ENCODE measurements at regions not wholly inside any gene's neighbourhood (a gene's known extent, or its start where the extent isn't known, plus 50 kb on each side); places are given as distances from the start of the nearest gene placed in this dataset.

DNA sequence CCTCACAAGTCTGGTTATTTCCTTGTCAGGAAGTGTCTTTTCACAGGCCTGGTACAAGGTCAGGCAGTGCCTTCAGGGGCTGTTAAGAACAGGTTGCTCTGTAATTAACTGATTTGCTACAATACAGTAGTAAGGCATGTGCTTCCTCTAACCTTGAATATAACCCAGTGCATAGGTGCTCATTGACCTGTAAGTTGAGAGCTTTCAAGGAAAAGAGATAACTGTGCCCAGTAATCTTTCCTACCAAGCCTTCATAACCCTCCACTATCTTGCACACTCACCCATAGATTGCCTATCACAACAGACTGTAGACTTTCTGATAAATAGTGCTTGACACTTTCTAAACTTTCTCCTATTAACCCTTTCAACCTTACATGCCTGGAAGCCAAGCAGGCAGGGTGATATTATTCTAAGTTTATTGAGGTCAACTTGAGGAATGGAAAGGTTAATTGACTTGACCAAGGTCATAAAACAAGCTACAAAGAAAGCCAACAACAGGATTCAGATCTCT lies 148.1 kb downstream of the PPARGC1A start:
- TF ChIP-seq, protein P1, sequence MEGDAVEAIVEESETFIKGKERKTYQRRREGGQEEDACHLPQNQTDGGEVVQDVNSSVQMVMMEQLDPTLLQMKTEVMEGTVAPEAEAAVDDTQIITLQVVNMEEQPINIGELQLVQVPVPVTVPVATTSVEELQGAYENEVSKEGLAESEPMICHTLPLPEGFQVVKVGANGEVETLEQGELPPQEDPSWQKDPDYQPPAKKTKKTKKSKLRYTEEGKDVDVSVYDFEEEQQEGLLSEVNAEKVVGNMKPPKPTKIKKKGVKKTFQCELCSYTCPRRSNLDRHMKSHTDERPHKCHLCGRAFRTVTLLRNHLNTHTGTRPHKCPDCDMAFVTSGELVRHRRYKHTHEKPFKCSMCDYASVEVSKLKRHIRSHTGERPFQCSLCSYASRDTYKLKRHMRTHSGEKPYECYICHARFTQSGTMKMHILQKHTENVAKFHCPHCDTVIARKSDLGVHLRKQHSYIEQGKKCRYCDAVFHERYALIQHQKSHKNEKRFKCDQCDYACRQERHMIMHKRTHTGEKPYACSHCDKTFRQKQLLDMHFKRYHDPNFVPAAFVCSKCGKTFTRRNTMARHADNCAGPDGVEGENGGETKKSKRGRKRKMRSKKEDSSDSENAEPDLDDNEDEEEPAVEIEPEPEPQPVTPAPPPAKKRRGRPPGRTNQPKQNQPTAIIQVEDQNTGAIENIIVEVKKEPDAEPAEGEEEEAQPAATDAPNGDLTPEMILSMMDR (IDR thresholded peaks at IDR 0.05; ENCODE audit: extremely low read depth, missing control alignments), result no peak
- no peak for DNase-seq (ENCODE audit: low spot score)

DNA sequence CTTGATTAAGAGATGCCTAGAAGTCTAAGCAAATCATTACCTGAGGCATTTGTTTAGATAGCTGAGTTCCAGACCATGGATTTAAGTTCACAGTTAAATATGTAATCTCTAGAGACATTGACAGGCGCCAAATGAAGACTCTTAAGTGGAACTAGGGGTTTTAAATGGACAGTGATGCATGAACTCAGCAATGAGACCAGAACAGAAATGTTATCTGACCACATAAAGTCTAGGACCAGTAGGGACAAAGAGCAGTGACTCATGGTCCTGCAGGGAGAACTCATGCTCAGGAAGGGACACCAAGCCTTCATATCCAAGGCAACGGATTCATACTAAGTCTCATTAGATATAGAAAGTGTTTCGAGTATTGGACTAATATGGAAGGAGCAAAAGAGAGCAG lies 152.3 kb downstream of the PPARGC1A start:
- TF ChIP-seq, protein P1 (IDR thresholded peaks at IDR 0.05; ENCODE audit: extremely low read depth, missing control alignments), result no peak
- DNase-seq (ENCODE audit: low spot score), result no peak

DNA sequence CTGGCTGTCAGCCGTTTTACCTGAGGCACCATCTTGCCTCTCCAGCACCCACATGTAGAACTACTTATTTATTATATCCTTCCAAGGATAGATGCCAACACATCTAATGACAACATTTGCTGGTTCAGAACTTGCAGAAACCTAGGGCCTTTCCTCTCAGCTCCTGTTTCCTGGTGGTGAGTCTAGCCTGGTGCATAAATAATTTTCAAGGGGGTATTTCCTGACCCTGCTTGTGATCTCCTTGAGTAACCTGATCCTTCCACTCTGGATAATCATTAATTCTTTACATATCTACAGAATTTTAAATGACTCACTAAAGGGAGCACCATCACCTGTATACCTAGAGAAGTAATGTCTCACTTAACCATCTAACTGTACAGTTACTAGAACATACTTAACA lies 153.4 kb downstream of the PPARGC1A start:
- no peak for DNase-seq (ENCODE audit: low spot score)
- TF ChIP-seq, protein P1 (IDR thresholded peaks at IDR 0.05; ENCODE audit: extremely low read depth, missing control alignments), result no peak

DNA sequence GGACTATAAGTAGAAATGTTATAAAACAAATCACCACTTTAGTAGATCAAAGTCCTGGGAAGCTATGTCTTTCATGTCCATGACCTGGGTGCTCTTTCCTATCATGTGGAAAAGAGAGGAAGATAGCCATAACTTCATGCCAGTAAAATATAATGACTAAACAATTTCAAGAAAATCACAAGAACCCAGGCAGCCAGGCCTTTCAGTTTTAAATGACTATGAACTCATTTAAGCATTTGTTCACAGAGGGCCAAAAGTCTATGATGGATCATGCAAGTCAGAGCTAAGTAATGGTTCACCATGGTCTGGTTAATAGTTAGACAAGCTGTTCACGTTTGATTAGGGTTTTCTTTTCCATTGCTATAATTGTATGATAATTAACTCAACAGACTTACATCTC lies 155.8 kb downstream of the PPARGC1A start:
- TF ChIP-seq, protein P1 (IDR thresholded peaks at IDR 0.05; ENCODE audit: extremely low read depth, missing control alignments), result no peak
- DNase-seq (ENCODE audit: low spot score), result no peak

DNA sequence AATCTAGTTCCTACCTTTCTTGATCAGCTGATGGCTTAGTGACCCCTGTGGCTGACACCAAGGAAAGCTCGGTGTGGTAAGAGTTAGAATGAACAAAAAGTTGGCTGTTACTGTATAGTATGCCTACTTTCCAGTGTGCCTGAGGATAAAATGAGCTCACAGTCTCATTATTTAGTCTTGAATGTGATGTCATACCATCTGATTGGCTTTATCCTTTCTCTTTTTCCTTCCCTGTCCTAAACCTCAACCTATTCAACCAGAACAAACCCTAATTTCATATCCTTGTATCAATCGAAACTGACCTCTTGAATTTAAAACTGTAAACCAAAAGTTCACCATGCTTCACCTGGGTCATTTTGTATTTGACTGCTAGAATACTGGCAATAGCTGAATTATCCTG lies 156.4 kb downstream of the PPARGC1A start:
- DNase-seq (ENCODE audit: low spot score), result no peak
- TF ChIP-seq, protein P1 (IDR thresholded peaks at IDR 0.05; ENCODE audit: extremely low read depth, missing control alignments), result no peak

DNA sequence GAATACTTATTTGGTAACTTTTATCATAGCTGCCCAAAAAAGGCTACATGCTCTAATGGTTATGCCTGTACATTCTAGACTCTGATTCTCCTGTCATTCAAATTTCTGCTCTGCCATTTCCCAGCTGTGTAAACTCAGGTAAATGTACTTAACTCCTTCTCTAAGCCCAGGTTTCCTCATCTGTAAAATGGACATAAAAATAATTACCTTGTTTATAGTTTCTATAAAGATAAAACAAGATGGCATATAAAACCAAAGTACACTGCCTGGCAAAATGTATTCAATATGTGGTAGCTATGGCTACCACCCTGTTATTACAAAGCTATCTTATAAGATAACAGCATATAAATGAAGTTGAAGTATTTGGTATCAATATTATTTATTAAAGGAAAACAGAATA lies 158.8 kb downstream of the PPARGC1A start:
- TF ChIP-seq, protein P1 (IDR thresholded peaks at IDR 0.05; ENCODE audit: extremely low read depth, missing control alignments), result no peak
- no peak for DNase-seq (ENCODE audit: low spot score)

DNA sequence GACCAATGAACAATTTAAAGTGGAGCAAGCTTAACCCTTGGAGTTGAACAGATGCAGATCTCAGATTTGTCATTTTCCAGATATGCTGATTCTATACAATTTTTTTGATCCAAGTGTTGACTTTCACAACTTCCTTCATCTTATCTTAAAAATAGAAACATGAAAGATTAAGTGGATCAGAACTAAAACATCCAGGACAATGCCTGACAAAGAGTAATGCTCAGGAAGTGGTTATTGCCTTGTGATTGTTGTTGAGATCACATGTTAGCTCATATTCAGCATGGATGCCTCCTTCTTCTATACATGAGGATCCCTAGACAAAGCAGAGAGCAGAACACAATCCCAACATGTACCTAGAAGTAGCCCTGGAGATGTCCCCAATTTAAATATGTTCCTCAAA lies 160.9 kb downstream of the PPARGC1A start:
- TF ChIP-seq, protein P1 (IDR thresholded peaks at IDR 0.05; ENCODE audit: extremely low read depth, missing control alignments), result no peak
- no peak for DNase-seq (ENCODE audit: low spot score)

Measured in GM20000 (cell line).